Left lung (tissue), 4 donors: ENCODE measurements at regions not wholly inside any gene's neighbourhood (a gene's known extent, or its start where the extent isn't known, plus 50 kb on each side); places are given as distances from the start of the nearest gene placed in this dataset.
A peak's percentile ranks its signal among the peaks of the same experiment; 100 is the strongest.
"Not testable (repeated sequence)": the region's sequence is repeated elsewhere in the genome, so short reads cannot be mapped to it uniquely, and the experiment has no call there.

Experiments
- ATAC-seq: fragments of 200-7000 bp; cut with Tn5 transposase; one replicate; pipeline ENCODE4 v1.9.1; 2020; ENCODE audit warnings: moderate library complexity
- DNase-seq, 4 donors: peaks; one replicate each; pipeline ENCODE4 v3.0.0-alpha.2; 2013 to 2020
- H3K27ac ChIP-seq, 2 donors: fragments of 200-600 bp; sonication (generic) in 1 of 2; one replicate each; pipeline versions ENCODE4 v1.5.0 to v1.8.0; 2020 to 2021
- H3K27me3 ChIP-seq, 2 donors: fragments of 200-600 bp; sonication (generic) in 1 of 2; one replicate each; pipeline versions ENCODE4 v1.5.0 to v1.8.0; 2020 to 2021
- H3K36me3 ChIP-seq, 2 donors: fragments of 200-600 bp; sonication (generic) in 1 of 2; one replicate each; pipeline versions ENCODE4 v1.5.0 to v1.8.0; 2020 to 2021
- H3K4me1 ChIP-seq, 2 donors: fragments of 200-600 bp; one replicate each; pipeline ENCODE4 v1.8.0; 2021
- H3K4me3 ChIP-seq, 2 donors: fragments of 200-600 bp; sonication (generic) in 1 of 2; one replicate each; pipeline versions ENCODE4 v1.5.0 to v1.8.0; 2020 to 2021; ENCODE audit warnings: mild to moderate bottlenecking in 1 of 2
- H3K9me3 ChIP-seq, 2 donors: fragments of 200-600 bp; sonication (generic) in 1 of 2; one replicate each; pipeline versions ENCODE4 v1.5.0 to v1.8.0; 2020 to 2021
- intact Hi-C, 2 donors: fragments of 100-400 bp; cut with DNase I; formaldehyde crosslinking; loops; one replicate each; pipeline versions ENCODE4 v1.11.2 to v1.14.2; 2022
- TF ChIP-seq, protein P1 (sequence below), 2 donors: fragments of 200-600 bp; sonication (generic) in 1 of 2; IDR thresholded peaks; one replicate each; pipeline versions ENCODE4 v1.5.0 to v1.8.0; 2021; ENCODE audit warnings: antibody characterized with exemption in 2 of 2
- donor health status: DM: no; HTN: yes; CAD: no.
- donor health status: DM: no; HTN: no; CAD: no.

DNA sequence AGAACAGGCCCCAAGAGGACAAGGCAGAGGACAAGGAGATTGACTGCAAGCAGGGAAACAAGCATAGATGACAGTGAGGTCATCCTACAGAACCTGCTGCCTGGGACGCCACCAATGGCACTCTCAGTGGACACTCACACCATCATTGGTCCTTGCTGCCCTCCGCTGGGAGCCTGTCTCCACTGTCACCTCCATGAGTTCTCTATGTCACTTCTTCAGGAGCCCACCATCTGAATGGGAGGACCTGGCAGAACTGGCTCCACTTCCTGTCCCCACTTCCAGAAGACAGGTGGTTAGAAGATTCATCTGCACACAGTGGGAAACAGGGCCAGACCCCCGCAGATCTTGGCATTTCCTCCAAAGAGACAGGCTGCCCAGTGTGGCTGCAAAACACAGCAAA, 188.9 kb downstream of the HSD17B3 start:
- intact Hi-C loops: no loop called here
- H3K27me3 ChIP-seq: no peaks in the 10 kb centered on the region
- H3K4me1 ChIP-seq: peaks cover 7 to 18% of the 10 kb centered on the region in 2 donors
- no peaks in the 10 kb centered on the region for H3K9me3 ChIP-seq
- DNase-seq (no peak), ATAC-seq (no peak)
- no peaks in the 10 kb centered on the region for H3K36me3 ChIP-seq
- H3K27ac ChIP-seq: no peak overlapping the region
- no peak overlapping the region for H3K4me3 ChIP-seq
- TF ChIP-seq, protein P1, sequence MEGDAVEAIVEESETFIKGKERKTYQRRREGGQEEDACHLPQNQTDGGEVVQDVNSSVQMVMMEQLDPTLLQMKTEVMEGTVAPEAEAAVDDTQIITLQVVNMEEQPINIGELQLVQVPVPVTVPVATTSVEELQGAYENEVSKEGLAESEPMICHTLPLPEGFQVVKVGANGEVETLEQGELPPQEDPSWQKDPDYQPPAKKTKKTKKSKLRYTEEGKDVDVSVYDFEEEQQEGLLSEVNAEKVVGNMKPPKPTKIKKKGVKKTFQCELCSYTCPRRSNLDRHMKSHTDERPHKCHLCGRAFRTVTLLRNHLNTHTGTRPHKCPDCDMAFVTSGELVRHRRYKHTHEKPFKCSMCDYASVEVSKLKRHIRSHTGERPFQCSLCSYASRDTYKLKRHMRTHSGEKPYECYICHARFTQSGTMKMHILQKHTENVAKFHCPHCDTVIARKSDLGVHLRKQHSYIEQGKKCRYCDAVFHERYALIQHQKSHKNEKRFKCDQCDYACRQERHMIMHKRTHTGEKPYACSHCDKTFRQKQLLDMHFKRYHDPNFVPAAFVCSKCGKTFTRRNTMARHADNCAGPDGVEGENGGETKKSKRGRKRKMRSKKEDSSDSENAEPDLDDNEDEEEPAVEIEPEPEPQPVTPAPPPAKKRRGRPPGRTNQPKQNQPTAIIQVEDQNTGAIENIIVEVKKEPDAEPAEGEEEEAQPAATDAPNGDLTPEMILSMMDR (IDR thresholded peaks at IDR 0.05): no peak

GRCh38 chr9:96109680-96110351, 192.2 kb downstream of the HSD17B3 start:
- no peak for ATAC-seq
- Histone ChIP-seq H3K36me3 (no peaks in the 10 kb centered on the region), H3K27ac (no peak overlapping the region), H3K4me3 (no peak overlapping the region), H3K27me3 (no peaks in the 10 kb centered on the region), H3K9me3 (peaks cover 0 to 10% of the 10 kb centered on the region in 2 donors), H3K4me1 (no peaks in the 10 kb centered on the region)
- DNase-seq: no peak
- TF ChIP-seq, protein P1 (IDR thresholded peaks at IDR 0.05): no peak
- intact Hi-C loops: no loop called here

- H3K4me3 ChIP-seq: no peak overlapping the region
- peaks cover 0 to 15% of the 10 kb centered on the region in 2 donors for H3K9me3 ChIP-seq
- ATAC-seq (no peak), DNase-seq (no peak)
- H3K27ac ChIP-seq: no peak overlapping the region
- intact Hi-C loops: no loop called here
- no peaks in the 10 kb centered on the region for H3K36me3 ChIP-seq
- H3K27me3 ChIP-seq: no peaks in the 10 kb centered on the region
- TF ChIP-seq, protein P1 (IDR thresholded peaks at IDR 0.05): no peak
- H3K4me1 ChIP-seq: no peaks in the 10 kb centered on the region
Measured at GRCh38 chr9:96108691-96109380, 193.1 kb downstream of the HSD17B3 start.

DNA sequence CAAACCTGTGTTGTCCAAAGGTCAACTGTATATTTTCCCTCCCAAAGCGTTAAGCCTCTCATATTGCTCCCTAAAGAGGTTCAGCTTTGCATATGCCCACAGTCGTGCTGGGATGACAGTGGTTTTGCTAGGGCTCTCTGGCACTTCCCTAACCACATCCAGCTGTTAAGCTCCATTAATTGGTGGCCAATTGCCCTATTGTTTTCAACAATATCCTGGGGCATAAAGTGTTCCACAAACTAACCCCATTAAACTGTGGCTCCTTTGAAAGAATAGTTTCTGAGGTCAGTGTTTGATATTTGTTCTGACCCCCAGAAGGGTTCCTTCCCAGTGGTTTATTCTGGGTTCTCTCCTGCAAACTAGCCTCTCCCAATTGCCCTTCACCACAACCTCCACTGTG, 194.5 kb downstream of the HSD17B3 start:
- H3K27me3 ChIP-seq: no peaks in the 10 kb centered on the region
- H3K4me1 ChIP-seq: no peaks in the 10 kb centered on the region
- intact Hi-C loops: no loop called here
- TF ChIP-seq, protein P1 (IDR thresholded peaks at IDR 0.05): no peak
- no peak overlapping the region for H3K27ac ChIP-seq
- peaks cover 0 to 16% of the 10 kb centered on the region in 2 donors for H3K9me3 ChIP-seq
- ATAC-seq (no peak), DNase-seq (no peak)
- H3K36me3 ChIP-seq: no peaks in the 10 kb centered on the region
- no peak overlapping the region for H3K4me3 ChIP-seq

- TF ChIP-seq, protein P1 (IDR thresholded peaks at IDR 0.05): no peak
- DNase-seq: peak in 1 of 4 donors; percentile 58
Measured at GRCh38 chr9:96100385-96101300, 201.3 kb downstream of the HSD17B3 start.

DNA sequence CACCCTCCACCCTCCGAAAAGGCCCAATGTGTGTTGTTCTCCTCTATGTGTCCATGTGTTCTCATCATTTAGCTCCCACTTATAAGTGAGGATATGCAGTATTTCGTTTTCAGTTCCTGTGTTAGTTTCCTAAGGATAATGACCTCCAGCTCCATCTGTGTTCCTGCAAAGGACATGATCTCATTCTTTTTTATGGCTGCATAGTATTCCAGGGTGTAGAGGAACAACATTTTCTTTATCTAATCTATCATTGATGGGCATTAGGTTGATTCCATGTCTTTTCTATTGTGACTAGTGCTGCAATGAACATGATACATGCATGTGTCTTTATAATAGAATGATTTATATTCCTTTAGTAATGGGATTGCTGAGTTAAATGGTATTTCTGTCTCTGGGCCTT, 211.3 kb downstream of the HSD17B3 start:
- H3K36me3 ChIP-seq, DNase-seq, H3K4me1 ChIP-seq, H3K4me3 ChIP-seq, ATAC-seq, H3K9me3 ChIP-seq, intact Hi-C loops, H3K27ac ChIP-seq: not testable (repeated sequence)
- H3K27me3 ChIP-seq: peaks cover 0 to 23% of the 10 kb centered on the region in 2 donors

More at GRCh38 chr9:96100385-96101300, 201.3 kb downstream of the HSD17B3 start:
- no peaks in the 10 kb centered on the region for H3K36me3 ChIP-seq
- ATAC-seq: no peak
- intact Hi-C loops: no loop called here
- peaks cover 0 to 16% of the 10 kb centered on the region in 2 donors for H3K9me3 ChIP-seq
- no peak overlapping the region for H3K27ac ChIP-seq
- H3K4me1 ChIP-seq: no peaks in the 10 kb centered on the region
- no peaks in the 10 kb centered on the region for H3K27me3 ChIP-seq
- H3K4me3 ChIP-seq: no peak overlapping the region
